A172 (cell line): ENCODE measurements at regions not wholly inside any gene's neighbourhood (a gene's known extent, or its start where the extent isn't known, plus 50 kb on each side); places are given as distances from the start of the nearest gene placed in this dataset.
"Not testable (repeated sequence)": the region's sequence is repeated elsewhere in the genome, so short reads cannot be mapped to it uniquely, and the experiment has no call there.

Experiments used
- DNase-seq: peaks from one replicate; pipeline ENCODE4 v3.0.0-alpha.2; 2015; ENCODE audit warnings: low spot score

GRCh38 chr10:4394455-4394854, 431.6 kb upstream of the AKR1E2 start:
- DNase-seq, result not testable (repeated sequence)

GRCh38 chr10:4391683-4392082, 434.3 kb upstream of the AKR1E2 start:
- DNase-seq, result peak; percentile 12

- DNase-seq, result no peak
These were observed 435.8 kb upstream of the AKR1E2 start for GRCh38 chr10:4390219-4390618.

- no peak for DNase-seq
These were observed 440.7 kb upstream of the AKR1E2 start for GRCh38 chr10:4385231-4385870.

GRCh38 chr10:4384245-4384644, 441.8 kb upstream of the AKR1E2 start:
- DNase-seq, result no peak

- no peak for DNase-seq
These were observed 442.3 kb upstream of the AKR1E2 start for GRCh38 chr10:4383651-4384098.

- no peak for DNase-seq
These were observed 443.2 kb upstream of the AKR1E2 start for GRCh38 chr10:4382811-4383210.

GRCh38 chr10:4373612-4374011, 452.4 kb upstream of the AKR1E2 start:
- no peak for DNase-seq

GRCh38 chr10:4373098-4373497, 452.9 kb upstream of the AKR1E2 start:
- no peak for DNase-seq

GRCh38 chr10:4372601-4373000, 453.4 kb upstream of the AKR1E2 start:
- DNase-seq, result peak; percentile 69

GRCh38 chr10:4371691-4372295, 454.2 kb upstream of the AKR1E2 start:
- no peak for DNase-seq

GRCh38 chr10:4370376-4370775, 455.6 kb upstream of the AKR1E2 start:
- DNase-seq, result no peak

- no peak for DNase-seq
These were observed 464.4 kb upstream of the AKR1E2 start for GRCh38 chr10:4361581-4361980.

GRCh38 chr10:4359003-4359402, 467.0 kb upstream of the AKR1E2 start:
- no peak for DNase-seq

- no peak for DNase-seq
These were observed 468.1 kb upstream of the AKR1E2 start for GRCh38 chr10:4357911-4358310.

GRCh38 chr10:4355350-4355749, 470.7 kb upstream of the AKR1E2 start:
- no peak for DNase-seq

GRCh38 chr10:4354382-4354812, 471.6 kb upstream of the AKR1E2 start:
- peak; percentile 80 for DNase-seq

GRCh38 chr10:4353964-4354363, 472.0 kb upstream of the AKR1E2 start:
- peak; percentile 79 for DNase-seq

GRCh38 chr10:4353059-4353655, 472.9 kb upstream of the AKR1E2 start:
- DNase-seq, result no peak

GRCh38 chr10:4352414-4352961, 473.5 kb upstream of the AKR1E2 start:
- DNase-seq, result peak; percentile 33

- DNase-seq, result peak; percentile 55
These were observed 474.1 kb upstream of the AKR1E2 start for GRCh38 chr10:4351723-4352413.

GRCh38 chr10:4347397-4347796, 478.6 kb upstream of the AKR1E2 start:
- DNase-seq, result no peak
